ENCODE measurements at regions not wholly inside any gene's neighbourhood (a gene's known extent, or its start where the extent isn't known, plus 50 kb on each side); places are given as distances from the start of the nearest gene placed in this dataset.

GRCh38 chr10:121033366-121033765 lies 182.2 kb downstream of the WDR11 start:
- Histone ChIP-seq H3F3A (ENCODE audit: insufficient read depth, low read length, poor library complexity, severe bottlenecking) (no peaks in the 10 kb centered on the region), H3K27me3 (ENCODE audit: insufficient read depth, low read depth, low read length) (no peaks in the 10 kb centered on the region), H2AFZ (ENCODE audit: low read depth, low read length) (no peak overlapping the region), H3K9me2 (ENCODE audit: insufficient read depth, low read length) (no peaks in the 10 kb centered on the region), H3K4me3 (ENCODE audit: low read length) (no peak overlapping the region), H3K9ac (ENCODE audit: low read length) (no peak overlapping the region), H3K9me3 (ENCODE audit: low read length) (no peaks in the 10 kb centered on the region), H3K27ac (ENCODE audit: low read length) (no peak overlapping the region), H3K36me3 (ENCODE audit: insufficient read depth, low read length) (no peaks in the 10 kb centered on the region), H3K4me2 (ENCODE audit: low read length) (no peak overlapping the region), H3K79me2 (replicated peaks; ENCODE audit: insufficient read depth, low read length) (no peaks in the 10 kb centered on the region), H4K20me1 (ENCODE audit: insufficient read depth) (no peaks in the 10 kb centered on the region)
- no peak for TF ChIP-seq CTCF (IDR thresholded peaks at IDR 0.05; ENCODE audit: poor library complexity, severe bottlenecking)

GRCh38 chr10:121036431-121036830 lies 185.3 kb downstream of the WDR11 start:
- H3F3A ChIP-seq (ENCODE audit: insufficient read depth, low read length, poor library complexity, severe bottlenecking), result no peaks in the 10 kb centered on the region
- no peaks in the 10 kb centered on the region for H3K27me3 ChIP-seq (ENCODE audit: insufficient read depth, low read depth, low read length)
- H3K9ac ChIP-seq (ENCODE audit: low read length), result no peak overlapping the region
- H2AFZ ChIP-seq (ENCODE audit: low read depth, low read length), result no peak overlapping the region
- no peaks in the 10 kb centered on the region for H3K9me2 ChIP-seq (ENCODE audit: insufficient read depth, low read length)
- H3K9me3 ChIP-seq (ENCODE audit: low read length), result no peaks in the 10 kb centered on the region
- no peaks in the 10 kb centered on the region for H3K79me2 ChIP-seq (replicated peaks; ENCODE audit: insufficient read depth, low read length)
- H3K27ac ChIP-seq (ENCODE audit: low read length), result no peak overlapping the region
- H3K4me2 ChIP-seq (ENCODE audit: low read length), result no peak overlapping the region
- TF ChIP-seq RAD21 (conservative IDR thresholded peaks at IDR 0.05) (no peak), MXI1 (conservative IDR thresholded peaks at IDR 0.05; ENCODE audit: poor library complexity, severe bottlenecking) (no peak), POLR2AphosphoS5 (IDR thresholded peaks at IDR 0.05) (no peak), TAF1 (IDR thresholded peaks at IDR 0.05; ENCODE audit: low read depth) (no peak), CTCF (IDR thresholded peaks at IDR 0.05; ENCODE audit: poor library complexity, severe bottlenecking) (no peak), REST (IDR thresholded peaks at IDR 0.05; ENCODE audit: borderline replicate concordance) (no peak)
- no peak overlapping the region for H3K4me3 ChIP-seq (ENCODE audit: low read length)
- H3K36me3 ChIP-seq (ENCODE audit: insufficient read depth, low read length), result no peaks in the 10 kb centered on the region
- no peaks in the 10 kb centered on the region for H4K20me1 ChIP-seq (ENCODE audit: insufficient read depth)

- H3F3A ChIP-seq (ENCODE audit: insufficient read depth, low read length, poor library complexity, severe bottlenecking), result no peaks in the 10 kb centered on the region
- H3K4me3 ChIP-seq (ENCODE audit: low read length), result no peak overlapping the region
Measured at GRCh38 chr10:121041499-121041898, 190.3 kb downstream of the WDR11 start.

More at GRCh38 chr10:121041499-121041898, 190.3 kb downstream of the WDR11 start:
- no peak overlapping the region for H3K27ac ChIP-seq (ENCODE audit: low read length)
- H3K79me2 ChIP-seq (replicated peaks; ENCODE audit: insufficient read depth, low read length), result no peaks in the 10 kb centered on the region
- H3K9me2 ChIP-seq (ENCODE audit: insufficient read depth, low read length), result no peaks in the 10 kb centered on the region
- no peaks in the 10 kb centered on the region for H3K27me3 ChIP-seq (ENCODE audit: insufficient read depth, low read depth, low read length)
- no peaks in the 10 kb centered on the region for H3K9me3 ChIP-seq (ENCODE audit: low read length)
- H3K36me3 ChIP-seq (ENCODE audit: insufficient read depth, low read length), result no peaks in the 10 kb centered on the region
- H4K20me1 ChIP-seq (ENCODE audit: insufficient read depth), result no peaks in the 10 kb centered on the region
- no peak overlapping the region for H3K4me2 ChIP-seq (ENCODE audit: low read length)
- TF ChIP-seq EZH2 (IDR thresholded peaks at IDR 0.05; ENCODE audit: borderline replicate concordance, insufficient read depth, low read length, poor library complexity, severe bottlenecking) (no peak), EP300 (conservative IDR thresholded peaks at IDR 0.05; ENCODE audit: poor library complexity, severe bottlenecking) (no peak)
- no peak overlapping the region for H3K9ac ChIP-seq (ENCODE audit: low read length)
- H2AFZ ChIP-seq (ENCODE audit: low read depth, low read length), result no peak overlapping the region
